ENCODE measurements at regions not wholly inside any gene's neighbourhood (a gene's known extent, or its start where the extent isn't known, plus 50 kb on each side); places are given as distances from the start of the nearest gene placed in this dataset.

GRCh38 chr13:88919970-88920628, 1248.9 kb downstream of the SLITRK5 start:
- no peak overlapping the region for H3K27ac Mint-ChIP-seq
- H3K27me3 ChIP-seq (ENCODE audit: control insufficient read depth, insufficient read depth, low read length), result no peaks in the 10 kb centered on the region
- H3K4me1 Mint-ChIP-seq, result peaks cover 0 to 6% (median 0%) of the 10 kb centered on the region in 4 donors
- peaks cover 2 to 14% (median 7%) of the 10 kb centered on the region in 7 donors for H3K9me3 Mint-ChIP-seq
- no peaks in the 10 kb centered on the region for H3K4me1 ChIP-seq (ENCODE audit: control insufficient read depth, insufficient read depth, low read length, poor library complexity, severe bottlenecking)
- H3K36me3 Mint-ChIP-seq, result no peaks in the 10 kb centered on the region
- peak overlapping the region in 1 of 4 donors; percentile 39 for H3K4me3 Mint-ChIP-seq
- H3K4me3 ChIP-seq (ENCODE audit: low read depth, low read length), result no peak overlapping the region
- no peaks in the 10 kb centered on the region for H3K27me3 Mint-ChIP-seq
- H3K27ac ChIP-seq (ENCODE audit: insufficient read depth, low read length, poor library complexity, severe bottlenecking), result no peak overlapping the region
- ATAC-seq (ENCODE audit: low read depth in 2 of 2) (peak in 1 of 2 donors; percentile 66), DNase-seq (peak in 1 of 3 donors; percentile 56)
- H3K9me3 ChIP-seq (ENCODE audit: control insufficient read depth in 2 of 2, low read length in 2 of 2), result peaks cover 3 to 6% of the 10 kb centered on the region in 2 experiments
- no peaks in the 10 kb centered on the region for H3K36me3 ChIP-seq (ENCODE audit: control insufficient read depth, insufficient read depth, low read length)

GRCh38 chr13:88925954-88926353, 1254.8 kb downstream of the SLITRK5 start:
- Histone ChIP-seq H3K36me3 (ENCODE audit: control insufficient read depth, insufficient read depth, low read length) (no peaks in the 10 kb centered on the region), H3K4me3 (ENCODE audit: low read depth, low read length) (no peak overlapping the region), H3K27me3 (ENCODE audit: control insufficient read depth, insufficient read depth, low read length) (no peaks in the 10 kb centered on the region), H3K4me1 (ENCODE audit: control insufficient read depth, insufficient read depth, low read length, poor library complexity, severe bottlenecking) (no peaks in the 10 kb centered on the region), H3K9me3 (ENCODE audit: control insufficient read depth in 2 of 2, low read length in 2 of 2) (peaks cover 0 to 4% of the 10 kb centered on the region in 2 experiments), H3K27ac (ENCODE audit: insufficient read depth, low read length, poor library complexity, severe bottlenecking) (no peak overlapping the region)
- H3K27ac Mint-ChIP-seq, result no peak overlapping the region
- ATAC-seq (ENCODE audit: low read depth in 2 of 2) (no peak), DNase-seq (no peak)
- no peak overlapping the region for H3K4me3 Mint-ChIP-seq
- H3K9me3 Mint-ChIP-seq, result peaks cover 0 to 4% (median 3%) of the 10 kb centered on the region in 7 donors
- no peaks in the 10 kb centered on the region for H3K36me3 Mint-ChIP-seq
- no peaks in the 10 kb centered on the region for H3K4me1 Mint-ChIP-seq
- H3K27me3 Mint-ChIP-seq, result no peaks in the 10 kb centered on the region

- DNase-seq, result no peak
- Mint-ChIP-seq H3K4me3 (no peak overlapping the region), H3K9me3 (peaks cover 0 to 4% (median 3%) of the 10 kb centered on the region in 7 donors), H3K27me3 (no peaks in the 10 kb centered on the region), H3K4me1 (no peaks in the 10 kb centered on the region), H3K27ac (no peak overlapping the region), H3K36me3 (no peaks in the 10 kb centered on the region)
- Histone ChIP-seq H3K9me3 (ENCODE audit: control insufficient read depth in 2 of 2, low read length in 2 of 2) (peaks cover 0 to 1% of the 10 kb centered on the region in 2 experiments), H3K27ac (ENCODE audit: insufficient read depth, low read length, poor library complexity, severe bottlenecking) (no peak overlapping the region), H3K27me3 (ENCODE audit: control insufficient read depth, insufficient read depth, low read length) (no peaks in the 10 kb centered on the region), H3K4me1 (ENCODE audit: control insufficient read depth, insufficient read depth, low read length, poor library complexity, severe bottlenecking) (no peaks in the 10 kb centered on the region), H3K36me3 (ENCODE audit: control insufficient read depth, insufficient read depth, low read length) (no peaks in the 10 kb centered on the region), H3K4me3 (ENCODE audit: low read depth, low read length) (no peak overlapping the region)
- ATAC-seq (ENCODE audit: low read depth in 2 of 2), result no peak
Measured at GRCh38 chr13:88926890-88927502, 1255.8 kb downstream of the SLITRK5 start.

- H3K4me3 Mint-ChIP-seq, result no peak overlapping the region
- no peaks in the 10 kb centered on the region for H3K27me3 ChIP-seq (ENCODE audit: control insufficient read depth, insufficient read depth, low read length)
- no peaks in the 10 kb centered on the region for H3K36me3 ChIP-seq (ENCODE audit: control insufficient read depth, insufficient read depth, low read length)
- no peaks in the 10 kb centered on the region for H3K4me1 Mint-ChIP-seq
- no peak for ATAC-seq (ENCODE audit: low read depth in 2 of 2)
- no peak overlapping the region for H3K27ac Mint-ChIP-seq
- no peak overlapping the region for H3K27ac ChIP-seq (ENCODE audit: insufficient read depth, low read length, poor library complexity, severe bottlenecking)
- H3K36me3 Mint-ChIP-seq, result no peaks in the 10 kb centered on the region
- no peaks in the 10 kb centered on the region for H3K27me3 Mint-ChIP-seq
- H3K9me3 ChIP-seq (ENCODE audit: control insufficient read depth in 2 of 2, low read length in 2 of 2), result peaks cover 0 to 4% of the 10 kb centered on the region in 2 experiments
- H3K9me3 Mint-ChIP-seq, result peaks cover 0 to 5% (median 3%) of the 10 kb centered on the region in 7 donors
- H3K4me3 ChIP-seq (ENCODE audit: low read depth, low read length), result no peak overlapping the region
- DNase-seq, result no peak
- H3K4me1 ChIP-seq (ENCODE audit: control insufficient read depth, insufficient read depth, low read length, poor library complexity, severe bottlenecking), result no peaks in the 10 kb centered on the region
Measured at GRCh38 chr13:88932950-88933349, 1261.8 kb downstream of the SLITRK5 start.

- Histone ChIP-seq H3K36me3 (ENCODE audit: control insufficient read depth, insufficient read depth, low read length) (no peaks in the 10 kb centered on the region), H3K27me3 (ENCODE audit: control insufficient read depth, insufficient read depth, low read length) (no peaks in the 10 kb centered on the region), H3K4me3 (ENCODE audit: low read depth, low read length) (no peak overlapping the region), H3K27ac (ENCODE audit: insufficient read depth, low read length, poor library complexity, severe bottlenecking) (no peak overlapping the region), H3K4me1 (ENCODE audit: control insufficient read depth, insufficient read depth, low read length, poor library complexity, severe bottlenecking) (no peaks in the 10 kb centered on the region), H3K9me3 (ENCODE audit: control insufficient read depth in 2 of 2, low read length in 2 of 2) (peaks cover 0 to 4% of the 10 kb centered on the region in 2 experiments)
- Mint-ChIP-seq H3K4me3 (no peak overlapping the region), H3K9me3 (peaks cover 0 to 7% (median 3%) of the 10 kb centered on the region in 7 donors), H3K27ac (no peak overlapping the region), H3K27me3 (no peaks in the 10 kb centered on the region), H3K36me3 (no peaks in the 10 kb centered on the region), H3K4me1 (peaks cover 0 to 2% (median 0%) of the 10 kb centered on the region in 4 donors)
- ATAC-seq (ENCODE audit: low read depth in 2 of 2), result no peak
- no peak for DNase-seq
Measured at GRCh38 chr13:88937384-88937783, 1266.2 kb downstream of the SLITRK5 start.

- no peaks in the 10 kb centered on the region for H3K27me3 Mint-ChIP-seq
- H3K4me3 Mint-ChIP-seq, result no peak overlapping the region
- no peaks in the 10 kb centered on the region for H3K4me1 Mint-ChIP-seq
- no peaks in the 10 kb centered on the region for H3K27me3 ChIP-seq (ENCODE audit: control insufficient read depth, insufficient read depth, low read length)
- no peak overlapping the region for H3K4me3 ChIP-seq (ENCODE audit: low read depth, low read length)
- DNase-seq, result no peak
- no peaks in the 10 kb centered on the region for H3K36me3 Mint-ChIP-seq
- H3K36me3 ChIP-seq (ENCODE audit: control insufficient read depth, insufficient read depth, low read length), result no peaks in the 10 kb centered on the region
- H3K27ac Mint-ChIP-seq, result no peak overlapping the region
- H3K27ac ChIP-seq (ENCODE audit: insufficient read depth, low read length, poor library complexity, severe bottlenecking), result no peak overlapping the region
- H3K9me3 Mint-ChIP-seq, result peaks cover 0 to 12% (median 5%) of the 10 kb centered on the region in 7 donors
- no peaks in the 10 kb centered on the region for H3K4me1 ChIP-seq (ENCODE audit: control insufficient read depth, insufficient read depth, low read length, poor library complexity, severe bottlenecking)
- ATAC-seq (ENCODE audit: low read depth in 2 of 2), result no peak
- peaks cover 3 to 4% of the 10 kb centered on the region in 2 experiments for H3K9me3 ChIP-seq (ENCODE audit: control insufficient read depth in 2 of 2, low read length in 2 of 2)
Measured at GRCh38 chr13:88945793-88946192, 1274.6 kb downstream of the SLITRK5 start.

GRCh38 chr13:88948501-88948900, 1277.3 kb downstream of the SLITRK5 start:
- Mint-ChIP-seq H3K4me1 (no peaks in the 10 kb centered on the region), H3K4me3 (no peak overlapping the region), H3K36me3 (no peaks in the 10 kb centered on the region), H3K27me3 (no peaks in the 10 kb centered on the region), H3K9me3 (peaks cover 0 to 13% (median 5%) of the 10 kb centered on the region in 7 donors), H3K27ac (no peak overlapping the region)
- Histone ChIP-seq H3K27me3 (ENCODE audit: control insufficient read depth, insufficient read depth, low read length) (no peaks in the 10 kb centered on the region), H3K4me1 (ENCODE audit: control insufficient read depth, insufficient read depth, low read length, poor library complexity, severe bottlenecking) (no peaks in the 10 kb centered on the region), H3K9me3 (ENCODE audit: control insufficient read depth in 2 of 2, low read length in 2 of 2) (peaks cover 3 to 4% of the 10 kb centered on the region in 2 experiments), H3K27ac (ENCODE audit: insufficient read depth, low read length, poor library complexity, severe bottlenecking) (no peak overlapping the region), H3K4me3 (ENCODE audit: low read depth, low read length) (no peak overlapping the region), H3K36me3 (ENCODE audit: control insufficient read depth, insufficient read depth, low read length) (no peaks in the 10 kb centered on the region)
- DNase-seq, result no peak
- ATAC-seq (ENCODE audit: low read depth in 2 of 2), result no peak

- no peak overlapping the region for H3K27ac ChIP-seq (ENCODE audit: insufficient read depth, low read length, poor library complexity, severe bottlenecking)
- Mint-ChIP-seq H3K4me3 (no peak overlapping the region), H3K36me3 (no peaks in the 10 kb centered on the region), H3K27ac (no peak overlapping the region), H3K27me3 (no peaks in the 10 kb centered on the region), H3K4me1 (no peaks in the 10 kb centered on the region), H3K9me3 (peaks cover 0 to 29% (median 12%) of the 10 kb centered on the region in 7 donors)
- H3K4me3 ChIP-seq (ENCODE audit: low read depth, low read length), result no peak overlapping the region
- ATAC-seq (ENCODE audit: low read depth in 2 of 2), result no peak
- no peaks in the 10 kb centered on the region for H3K27me3 ChIP-seq (ENCODE audit: control insufficient read depth, insufficient read depth, low read length)
- H3K36me3 ChIP-seq (ENCODE audit: control insufficient read depth, insufficient read depth, low read length), result no peaks in the 10 kb centered on the region
- no peaks in the 10 kb centered on the region for H3K4me1 ChIP-seq (ENCODE audit: control insufficient read depth, insufficient read depth, low read length, poor library complexity, severe bottlenecking)
- no peak for DNase-seq
- no peaks in the 10 kb centered on the region for H3K9me3 ChIP-seq (ENCODE audit: control insufficient read depth in 2 of 2, low read length in 2 of 2)
Measured at GRCh38 chr13:88958821-88959220, 1287.7 kb downstream of the SLITRK5 start.

Data from CD4-positive, CD25-positive, alpha-beta regulatory T cell (primary cell).